ENCODE measurements at regions not wholly inside any gene's neighbourhood (a gene's known extent, or its start where the extent isn't known, plus 50 kb on each side); places are given as distances from the start of the nearest gene placed in this dataset.

DNA sequence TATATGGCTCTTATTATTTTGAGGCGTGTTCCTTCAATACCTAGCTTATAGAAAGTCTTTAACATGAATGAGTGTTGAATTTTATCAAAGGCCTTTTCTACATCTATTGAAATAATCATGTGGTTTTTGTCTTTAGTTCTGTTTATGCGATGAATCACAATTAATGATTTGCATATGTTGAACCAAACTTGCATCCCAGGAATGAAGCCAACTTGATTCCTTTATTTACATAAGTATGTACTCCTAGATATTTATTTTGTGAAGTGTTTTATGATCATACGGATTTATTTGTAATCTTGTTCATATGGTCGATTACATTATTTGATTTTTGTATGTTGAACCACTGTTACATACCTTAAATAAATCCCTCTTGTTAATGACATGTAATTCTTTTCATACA, 244.3 kb upstream of the KCND2 start:
- Histone ChIP-seq H3K9me3 (ENCODE audit: low read depth) (no peaks in the 10 kb centered on the region), H3K4me3 (no peak overlapping the region), H3K27me3 (no peaks in the 10 kb centered on the region), H3K36me3 (no peaks in the 10 kb centered on the region), H3K4me1 (ENCODE audit: low read depth) (no peaks in the 10 kb centered on the region), H3K27ac (no peak overlapping the region)
- TF ChIP-seq, protein P1, sequence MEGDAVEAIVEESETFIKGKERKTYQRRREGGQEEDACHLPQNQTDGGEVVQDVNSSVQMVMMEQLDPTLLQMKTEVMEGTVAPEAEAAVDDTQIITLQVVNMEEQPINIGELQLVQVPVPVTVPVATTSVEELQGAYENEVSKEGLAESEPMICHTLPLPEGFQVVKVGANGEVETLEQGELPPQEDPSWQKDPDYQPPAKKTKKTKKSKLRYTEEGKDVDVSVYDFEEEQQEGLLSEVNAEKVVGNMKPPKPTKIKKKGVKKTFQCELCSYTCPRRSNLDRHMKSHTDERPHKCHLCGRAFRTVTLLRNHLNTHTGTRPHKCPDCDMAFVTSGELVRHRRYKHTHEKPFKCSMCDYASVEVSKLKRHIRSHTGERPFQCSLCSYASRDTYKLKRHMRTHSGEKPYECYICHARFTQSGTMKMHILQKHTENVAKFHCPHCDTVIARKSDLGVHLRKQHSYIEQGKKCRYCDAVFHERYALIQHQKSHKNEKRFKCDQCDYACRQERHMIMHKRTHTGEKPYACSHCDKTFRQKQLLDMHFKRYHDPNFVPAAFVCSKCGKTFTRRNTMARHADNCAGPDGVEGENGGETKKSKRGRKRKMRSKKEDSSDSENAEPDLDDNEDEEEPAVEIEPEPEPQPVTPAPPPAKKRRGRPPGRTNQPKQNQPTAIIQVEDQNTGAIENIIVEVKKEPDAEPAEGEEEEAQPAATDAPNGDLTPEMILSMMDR (IDR thresholded peaks at IDR 0.05; ENCODE audit: low read depth, low read length), result no peak
- DNase-seq (ENCODE audit: low read depth in 1 of 2, low spot score in 1 of 2), result no peak

DNA sequence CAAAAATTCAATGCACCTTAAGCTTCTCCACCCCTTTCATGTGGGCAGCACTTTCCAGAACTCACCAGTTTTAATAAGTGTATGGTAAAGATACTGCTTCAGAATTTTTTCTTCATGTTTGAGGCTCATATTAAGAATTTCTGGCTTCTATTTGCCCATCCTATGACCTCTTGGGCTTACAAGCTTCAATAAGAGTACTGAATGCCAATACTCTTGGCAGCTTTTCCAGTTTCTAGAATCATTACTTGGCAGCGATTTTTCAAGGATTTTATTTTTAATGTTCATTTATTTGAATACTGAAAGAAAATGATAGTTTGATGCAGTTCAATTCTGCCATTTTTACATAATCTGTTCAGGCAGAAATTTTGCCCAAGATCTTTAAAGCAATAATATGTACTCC, 242.1 kb upstream of the KCND2 start:
- TF ChIP-seq, protein P1 (IDR thresholded peaks at IDR 0.05; ENCODE audit: low read depth, low read length), result no peak
- no peaks in the 10 kb centered on the region for H3K36me3 ChIP-seq
- H3K4me1 ChIP-seq (ENCODE audit: low read depth), result no peaks in the 10 kb centered on the region
- no peaks in the 10 kb centered on the region for H3K9me3 ChIP-seq (ENCODE audit: low read depth)
- H3K27me3 ChIP-seq, result no peaks in the 10 kb centered on the region
- no peak for DNase-seq (ENCODE audit: low read depth in 1 of 2, low spot score in 1 of 2)
- H3K27ac ChIP-seq, result no peak overlapping the region
- H3K4me3 ChIP-seq, result no peak overlapping the region

DNA sequence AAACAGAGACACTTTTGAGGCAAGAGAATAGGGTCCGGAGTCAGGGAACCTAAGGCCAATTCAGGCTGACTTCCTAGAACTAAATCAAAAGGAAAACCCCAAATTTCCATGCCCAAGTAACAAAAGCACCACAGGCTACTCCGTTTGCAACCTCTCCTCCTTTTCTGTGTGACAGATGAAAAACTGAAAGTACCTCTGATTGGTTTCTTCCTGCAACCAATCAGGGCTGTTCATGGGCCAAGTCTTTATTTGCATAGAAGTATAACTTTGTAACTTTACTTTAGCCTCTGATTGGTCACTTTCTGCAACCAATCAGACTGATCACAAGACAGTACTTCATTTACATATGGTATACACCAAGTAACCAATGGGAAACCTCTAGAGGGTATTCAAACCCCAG, 239.9 kb upstream of the KCND2 start:
- TF ChIP-seq, protein P1 (IDR thresholded peaks at IDR 0.05; ENCODE audit: low read depth, low read length), result no peak
- no peak overlapping the region for H3K27ac ChIP-seq

DNA sequence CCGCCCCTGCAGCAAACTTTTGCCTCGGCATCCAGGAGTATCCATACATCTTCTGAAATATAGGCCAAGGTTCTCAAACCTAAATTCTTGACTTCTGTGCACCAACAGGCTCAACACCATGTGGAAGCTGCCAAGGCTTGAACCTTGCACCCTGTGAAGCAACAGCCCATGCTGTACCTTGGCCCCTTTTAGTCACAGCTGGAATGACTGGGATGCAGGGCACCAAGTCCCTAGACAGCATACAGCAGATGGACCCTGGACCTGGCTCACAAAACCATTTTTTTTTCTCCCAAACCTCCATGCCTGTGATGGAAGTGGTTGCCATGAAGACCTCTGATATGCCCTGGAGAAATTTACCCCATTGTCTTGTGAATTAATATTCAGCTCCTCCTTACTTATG, 233.8 kb upstream of the KCND2 start:
- Histone ChIP-seq H3K9me3 (ENCODE audit: low read depth) (no peaks in the 10 kb centered on the region), H3K27ac (no peak overlapping the region), H3K27me3 (no peaks in the 10 kb centered on the region), H3K4me3 (no peak overlapping the region), H3K36me3 (no peaks in the 10 kb centered on the region), H3K4me1 (ENCODE audit: low read depth) (no peaks in the 10 kb centered on the region)
- DNase-seq (ENCODE audit: low read depth in 1 of 2, low spot score in 1 of 2), result no peak
- TF ChIP-seq, protein P1 (IDR thresholded peaks at IDR 0.05; ENCODE audit: low read depth, low read length), result no peak

More for the DNA sequence above, 239.9 kb upstream of the KCND2 start:
- Histone ChIP-seq H3K36me3 (no peaks in the 10 kb centered on the region), H3K9me3 (ENCODE audit: low read depth) (no peaks in the 10 kb centered on the region), H3K4me3 (no peak overlapping the region), H3K27me3 (no peaks in the 10 kb centered on the region), H3K4me1 (ENCODE audit: low read depth) (no peaks in the 10 kb centered on the region)
- DNase-seq (ENCODE audit: low read depth in 1 of 2, low spot score in 1 of 2), result no peak

DNA sequence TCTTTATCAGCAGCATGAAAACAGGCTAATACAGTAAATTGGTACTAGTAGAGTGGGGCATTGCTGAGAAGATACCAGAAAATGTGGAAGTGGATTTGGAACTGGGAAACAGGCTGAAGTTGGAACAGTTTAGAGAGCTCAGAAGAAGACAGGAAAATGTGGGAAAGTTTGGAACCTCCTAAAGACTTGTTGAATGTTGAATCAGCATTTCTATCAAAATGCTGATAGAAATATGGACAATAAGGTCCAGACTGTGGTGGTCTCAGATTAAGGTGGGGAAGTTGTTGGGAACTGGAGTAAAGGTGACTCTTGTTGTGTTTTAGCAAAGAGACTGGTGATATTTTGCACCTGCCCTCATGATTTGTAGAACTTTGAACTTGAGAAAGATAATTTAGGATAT, 231.2 kb upstream of the KCND2 start:
- Histone ChIP-seq H3K4me3 (no peak overlapping the region), H3K9me3 (ENCODE audit: low read depth) (no peaks in the 10 kb centered on the region), H3K4me1 (ENCODE audit: low read depth) (no peaks in the 10 kb centered on the region), H3K36me3 (no peaks in the 10 kb centered on the region), H3K27ac (no peak overlapping the region), H3K27me3 (no peaks in the 10 kb centered on the region)
- TF ChIP-seq, protein P1 (IDR thresholded peaks at IDR 0.05; ENCODE audit: low read depth, low read length), result no peak
- DNase-seq (ENCODE audit: low read depth in 1 of 2, low spot score in 1 of 2), result no peak

DNA sequence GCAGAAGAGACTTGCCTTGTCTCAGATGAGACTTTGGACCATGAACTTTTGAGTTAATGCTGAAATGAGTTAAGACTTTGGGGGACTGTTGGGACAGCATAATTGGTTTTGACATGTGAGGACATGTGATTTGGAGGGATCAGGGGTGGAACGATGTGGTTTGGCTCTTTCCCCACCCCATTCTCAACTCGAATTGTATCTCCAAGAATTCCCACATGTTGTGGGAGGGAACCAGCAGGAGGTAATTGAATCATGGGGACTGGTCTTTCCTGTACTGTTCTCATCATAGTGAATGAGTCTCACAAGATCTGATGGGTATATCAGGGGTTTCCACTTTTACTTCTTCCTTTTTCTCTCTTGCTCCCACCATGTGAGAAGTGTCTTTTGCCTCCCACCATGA, 229.7 kb upstream of the KCND2 start:
- no peaks in the 10 kb centered on the region for H3K27me3 ChIP-seq
- H3K36me3 ChIP-seq, result no peaks in the 10 kb centered on the region
- H3K9me3 ChIP-seq (ENCODE audit: low read depth), result no peaks in the 10 kb centered on the region
- H3K27ac ChIP-seq, result no peak overlapping the region
- no peak overlapping the region for H3K4me3 ChIP-seq
- no peaks in the 10 kb centered on the region for H3K4me1 ChIP-seq (ENCODE audit: low read depth)
- no peak for DNase-seq (ENCODE audit: low read depth in 1 of 2, low spot score in 1 of 2)
- TF ChIP-seq, protein P1 (IDR thresholded peaks at IDR 0.05; ENCODE audit: low read depth, low read length), result no peak

All from cardiac muscle cell (in vitro differentiated cells and primary cell).